SK-N-SH (cell line): ENCODE measurements at regions not wholly inside any gene's neighbourhood (a gene's known extent, or its start where the extent isn't known, plus 50 kb on each side); places are given as distances from the start of the nearest gene placed in this dataset.

Experiments used
- CTCF ChIA-PET: fragments of 300-600, 350-600 bp; formaldehyde crosslinking; extraction: SDS; loops from one replicate; lab custom pipeline; 2021; lab: Yijun Ruan, JAX
- POLR2A ChIA-PET: fragments of 350-600 bp; sonication (Branson Sonifier 250); formaldehyde crosslinking; extraction: SDS; loops from one replicate; lab custom pipeline; 2020; ENCODE audit warnings: antibody characterized with exemption, inconsistent platforms; lab: Yijun Ruan, JAX
- DNase-seq: peaks from one replicate; pipeline ENCODE4 v3.0.0; 2012
- H2AFZ ChIP-seq: fragments of 200-600 bp; sonication (generic); 2 replicates; pipeline ENCODE4 v1.8.1; 2016; ENCODE audit warnings: antibody characterized with exemption, mild to moderate bottlenecking, low read depth
- H3F3A ChIP-seq: fragments of 200-600 bp; sonication (generic); replicated peaks from 2 replicates; pipeline ENCODE3; 2016; ENCODE audit warnings: antibody characterized with exemption, mild to moderate bottlenecking; ENCODE audit not compliant: insufficient read depth
- H3K27ac ChIP-seq, 2 experiments: fragments of 200-500 bp in 1 of 2; fragments of 200-600 bp in 1 of 2; sonication (Bioruptor generic) in 1 of 2; sonication (generic), shearing (Covaris generic) in 1 of 2; 2 replicates each; pipeline versions ENCODE4 v1.5.1 to v1.6.1; 2014 to 2016; ENCODE audit warnings: low read depth in 2 of 2, inconsistent platforms in 1 of 2, low read length in 1 of 2, mild to moderate bottlenecking in 1 of 2, mixed read lengths in 1 of 2
- H3K27me3 ChIP-seq: fragments of 200-600 bp; sonication (generic), shearing (Covaris generic); 2 replicates; pipeline ENCODE4 v1.6.1; 2016; ENCODE audit warnings: mixed run types; ENCODE audit not compliant: insufficient read depth
- H3K36me3 ChIP-seq, 2 experiments: fragments of 200-500 bp in 1 of 2; fragments of 200-600 bp in 1 of 2; sonication (Bioruptor generic) in 1 of 2; sonication (generic) in 1 of 2; replicated peaks in 1 of 2; 2 replicates each; pipeline versions ENCODE3 to v1.5.1; 2014 to 2016; ENCODE audit warnings: low read length in 1 of 2, mild to moderate bottlenecking in 1 of 2; ENCODE audit not compliant: insufficient read depth in 2 of 2, control insufficient read depth in 1 of 2
- H3K4me1 ChIP-seq, 2 experiments: fragments of 200-500 bp in 1 of 2; fragments of 200-600 bp in 1 of 2; sonication (Bioruptor generic) in 1 of 2; sonication (generic), shearing (Covaris generic) in 1 of 2; 2 replicates each; pipeline versions ENCODE4 v1.5.1 to v1.6.1; 2014 to 2016; ENCODE audit warnings: low read depth in 1 of 2, low read length in 1 of 2, mixed run types in 1 of 2; ENCODE audit not compliant: insufficient read depth in 2 of 2, control insufficient read depth in 1 of 2
- H3K4me2 ChIP-seq: fragments of 200-600 bp; sonication (generic), shearing (Covaris generic); 2 replicates; pipeline ENCODE4 v1.6.1; 2017; ENCODE audit warnings: mixed run types
- H3K4me3 ChIP-seq, 2 experiments: fragments of 200-500 bp in 1 of 2; fragments of 200-600 bp in 1 of 2; sonication (Bioruptor generic) in 1 of 2; sonication (generic), shearing (Covaris generic) in 1 of 2; 2 replicates each; pipeline versions ENCODE4 v1.5.1 to v1.8.1; 2014 to 2016; ENCODE audit warnings: low read depth in 2 of 2, inconsistent platforms in 1 of 2, low read length in 1 of 2, mild to moderate bottlenecking in 1 of 2, mixed read lengths in 1 of 2, moderate library complexity in 1 of 2
- H3K79me2 ChIP-seq: fragments of 200-600 bp; sonication (generic); 2 replicates; pipeline ENCODE4 v1.8.1; 2017; ENCODE audit warnings: mild to moderate bottlenecking; ENCODE audit not compliant: insufficient read depth
- H3K9ac ChIP-seq: fragments of 200-600 bp; sonication (generic); 2 replicates; pipeline ENCODE4 v1.6.1; 2017; ENCODE audit warnings: mixed run types
- H3K9me2 ChIP-seq: fragments of 200-600 bp; sonication (generic); 2 replicates; pipeline ENCODE4 v1.6.1; 2017; ENCODE audit warnings: mixed run types
- H3K9me3 ChIP-seq: fragments of 200-600 bp; sonication (generic); 2 replicates; pipeline ENCODE4 v1.6.1; 2017; ENCODE audit warnings: mixed run types, mild to moderate bottlenecking, moderate library complexity
- H4K20me1 ChIP-seq: fragments of 200-600 bp; sonication (generic); 2 replicates; pipeline ENCODE4 v1.6.1; 2017; ENCODE audit warnings: mild to moderate bottlenecking, mixed run types; ENCODE audit not compliant: insufficient read depth
- CHD2 ChIP-seq: fragments of 150-350 bp; IDR thresholded peaks from 2 replicates; pipeline ENCODE4 v1.6.1; 2018; ENCODE audit warnings: low read length; ENCODE audit not compliant: partially characterized antibody
- GATA2 ChIP-seq: sonication (generic); formaldehyde crosslinking; IDR thresholded peaks from 2 replicates; pipeline ENCODE4 v1.5.0; 2020; ENCODE audit warnings: mild to moderate bottlenecking, missing genetic modification reagents
- POLR2AphosphoS5 ChIP-seq: IDR thresholded peaks from 2 replicates; pipeline ENCODE4 v1.6.1; 2012; ENCODE audit warnings: low read depth, low read length
- RAD21 ChIP-seq: IDR thresholded peaks from 2 replicates; pipeline ENCODE4 v1.6.1; 2012; ENCODE audit warnings: mild to moderate bottlenecking, low read length
- RCOR1 ChIP-seq: fragments of 150-350 bp; IDR thresholded peaks from 2 replicates; pipeline ENCODE4 v1.6.1; 2017; ENCODE audit warnings: antibody characterized with exemption, low read length
- RFX5 ChIP-seq: IDR thresholded peaks from 2 replicates; pipeline ENCODE4 v1.6.1; 2012; ENCODE audit warnings: mild to moderate bottlenecking, improper control_type of control experiment, low read length
- SIN3A ChIP-seq: IDR thresholded peaks from 2 replicates; pipeline ENCODE4 v1.6.1; 2012; ENCODE audit warnings: low read depth, mild to moderate bottlenecking, low read length, moderate library complexity, borderline replicate concordance
- TAF1 ChIP-seq: IDR thresholded peaks from 2 replicates; pipeline ENCODE4 v1.6.1; 2012; ENCODE audit warnings: low read depth, mild to moderate bottlenecking, low read length, moderate library complexity, borderline replicate concordance
- TCF12 ChIP-seq: IDR thresholded peaks from 2 replicates; pipeline ENCODE4 v1.4.0; 2012
- YY1 ChIP-seq: IDR thresholded peaks from 2 replicates; pipeline ENCODE4 v1.4.0; 2012; ENCODE audit warnings: low read depth, mild to moderate bottlenecking
- WGBS: methylation state at CpG from one replicate; pipeline ENCODE4 v1.1.6; 2017; ENCODE audit warnings: low lambda C conversion rate; 5-methylcytosine and 5-hydroxymethylcytosine counted together
- TF ChIP-seq, protein P1 (sequence below): IDR thresholded peaks from 2 replicates; pipeline ENCODE4 v1.6.1; 2012; ENCODE audit warnings: mild to moderate bottlenecking, low read depth, low read length, moderate library complexity
- TF ChIP-seq, protein P2 (sequence below): IDR thresholded peaks from 2 replicates; pipeline ENCODE4; 2012
- TF ChIP-seq, protein P3 (sequence below): fragments of 150-350 bp; IDR thresholded peaks from 2 replicates; pipeline ENCODE4 v1.6.1; 2016; ENCODE audit warnings: mild to moderate bottlenecking, low read depth, low read length
- TF ChIP-seq, protein P4 (sequence below): IDR thresholded peaks from 2 replicates; pipeline ENCODE4 v1.4.0; 2012; ENCODE audit warnings: low read depth, borderline replicate concordance

DNA sequence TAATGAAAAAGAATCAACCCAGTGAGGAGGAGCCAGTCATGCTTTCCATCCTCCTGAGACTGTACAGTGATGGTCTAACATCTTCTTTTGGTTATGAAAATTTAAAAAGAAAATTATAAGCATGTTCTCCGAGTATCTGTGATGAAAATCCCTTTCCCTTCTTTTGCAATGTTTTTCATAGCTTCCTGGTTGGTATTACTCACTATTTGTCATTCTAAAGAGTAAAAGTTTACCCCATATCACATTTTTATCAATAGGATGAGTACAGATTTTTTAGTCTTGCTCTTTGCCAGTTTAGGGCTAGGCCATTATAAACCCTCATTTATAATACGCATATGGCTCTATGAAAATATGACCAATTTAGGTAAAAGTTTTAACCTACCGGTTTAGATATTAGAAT lies 564.1 kb downstream of the SUCLG1 start:
- no peaks in the 10 kb centered on the region for H3K4me1 ChIP-seq
- no peaks in the 10 kb centered on the region for H3K9me2 ChIP-seq
- no peak for DNase-seq
- 9% methylated on average over 3 of the region's 3 CpGs for WGBS
- H3F3A ChIP-seq = no peaks in the 10 kb centered on the region
- H3K4me3 ChIP-seq = no peak overlapping the region
- H3K36me3 ChIP-seq = no peaks in the 10 kb centered on the region
- H4K20me1 ChIP-seq = no peaks in the 10 kb centered on the region
- POLR2A ChIA-PET = no interaction called here
- no peak overlapping the region for H3K4me2 ChIP-seq
- H3K27me3 ChIP-seq = no peaks in the 10 kb centered on the region
- TF ChIP-seq SIN3A (no peak), RAD21 (no peak), POLR2AphosphoS5 (no peak), CHD2 (no peak), RCOR1 (no peak), TCF12 (no peak), YY1 (no peak), RFX5 (no peak)
- TF ChIP-seq, protein P1, sequence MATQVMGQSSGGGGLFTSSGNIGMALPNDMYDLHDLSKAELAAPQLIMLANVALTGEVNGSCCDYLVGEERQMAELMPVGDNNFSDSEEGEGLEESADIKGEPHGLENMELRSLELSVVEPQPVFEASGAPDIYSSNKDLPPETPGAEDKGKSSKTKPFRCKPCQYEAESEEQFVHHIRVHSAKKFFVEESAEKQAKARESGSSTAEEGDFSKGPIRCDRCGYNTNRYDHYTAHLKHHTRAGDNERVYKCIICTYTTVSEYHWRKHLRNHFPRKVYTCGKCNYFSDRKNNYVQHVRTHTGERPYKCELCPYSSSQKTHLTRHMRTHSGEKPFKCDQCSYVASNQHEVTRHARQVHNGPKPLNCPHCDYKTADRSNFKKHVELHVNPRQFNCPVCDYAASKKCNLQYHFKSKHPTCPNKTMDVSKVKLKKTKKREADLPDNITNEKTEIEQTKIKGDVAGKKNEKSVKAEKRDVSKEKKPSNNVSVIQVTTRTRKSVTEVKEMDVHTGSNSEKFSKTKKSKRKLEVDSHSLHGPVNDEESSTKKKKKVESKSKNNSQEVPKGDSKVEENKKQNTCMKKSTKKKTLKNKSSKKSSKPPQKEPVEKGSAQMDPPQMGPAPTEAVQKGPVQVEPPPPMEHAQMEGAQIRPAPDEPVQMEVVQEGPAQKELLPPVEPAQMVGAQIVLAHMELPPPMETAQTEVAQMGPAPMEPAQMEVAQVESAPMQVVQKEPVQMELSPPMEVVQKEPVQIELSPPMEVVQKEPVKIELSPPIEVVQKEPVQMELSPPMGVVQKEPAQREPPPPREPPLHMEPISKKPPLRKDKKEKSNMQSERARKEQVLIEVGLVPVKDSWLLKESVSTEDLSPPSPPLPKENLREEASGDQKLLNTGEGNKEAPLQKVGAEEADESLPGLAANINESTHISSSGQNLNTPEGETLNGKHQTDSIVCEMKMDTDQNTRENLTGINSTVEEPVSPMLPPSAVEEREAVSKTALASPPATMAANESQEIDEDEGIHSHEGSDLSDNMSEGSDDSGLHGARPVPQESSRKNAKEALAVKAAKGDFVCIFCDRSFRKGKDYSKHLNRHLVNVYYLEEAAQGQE = no peak
- TF ChIP-seq, protein P2, sequence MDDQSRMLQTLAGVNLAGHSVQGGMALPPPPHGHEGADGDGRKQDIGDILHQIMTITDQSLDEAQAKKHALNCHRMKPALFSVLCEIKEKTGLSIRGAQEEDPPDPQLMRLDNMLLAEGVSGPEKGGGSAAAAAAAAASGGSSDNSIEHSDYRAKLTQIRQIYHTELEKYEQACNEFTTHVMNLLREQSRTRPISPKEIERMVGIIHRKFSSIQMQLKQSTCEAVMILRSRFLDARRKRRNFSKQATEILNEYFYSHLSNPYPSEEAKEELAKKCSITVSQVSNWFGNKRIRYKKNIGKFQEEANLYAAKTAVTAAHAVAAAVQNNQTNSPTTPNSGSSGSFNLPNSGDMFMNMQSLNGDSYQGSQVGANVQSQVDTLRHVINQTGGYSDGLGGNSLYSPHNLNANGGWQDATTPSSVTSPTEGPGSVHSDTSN = no peak
- TF ChIP-seq, protein P3, sequence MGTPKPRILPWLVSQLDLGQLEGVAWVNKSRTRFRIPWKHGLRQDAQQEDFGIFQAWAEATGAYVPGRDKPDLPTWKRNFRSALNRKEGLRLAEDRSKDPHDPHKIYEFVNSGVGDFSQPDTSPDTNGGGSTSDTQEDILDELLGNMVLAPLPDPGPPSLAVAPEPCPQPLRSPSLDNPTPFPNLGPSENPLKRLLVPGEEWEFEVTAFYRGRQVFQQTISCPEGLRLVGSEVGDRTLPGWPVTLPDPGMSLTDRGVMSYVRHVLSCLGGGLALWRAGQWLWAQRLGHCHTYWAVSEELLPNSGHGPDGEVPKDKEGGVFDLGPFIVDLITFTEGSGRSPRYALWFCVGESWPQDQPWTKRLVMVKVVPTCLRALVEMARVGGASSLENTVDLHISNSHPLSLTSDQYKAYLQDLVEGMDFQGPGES = no peak
- H3K27ac ChIP-seq = no peak overlapping the region
- CTCF ChIA-PET = no interaction called here
- H3K79me2 ChIP-seq = no peaks in the 10 kb centered on the region
- H3K9me3 ChIP-seq = no peaks in the 10 kb centered on the region
- H3K9ac ChIP-seq = no peak overlapping the region
- H2AFZ ChIP-seq = no peak overlapping the region

DNA sequence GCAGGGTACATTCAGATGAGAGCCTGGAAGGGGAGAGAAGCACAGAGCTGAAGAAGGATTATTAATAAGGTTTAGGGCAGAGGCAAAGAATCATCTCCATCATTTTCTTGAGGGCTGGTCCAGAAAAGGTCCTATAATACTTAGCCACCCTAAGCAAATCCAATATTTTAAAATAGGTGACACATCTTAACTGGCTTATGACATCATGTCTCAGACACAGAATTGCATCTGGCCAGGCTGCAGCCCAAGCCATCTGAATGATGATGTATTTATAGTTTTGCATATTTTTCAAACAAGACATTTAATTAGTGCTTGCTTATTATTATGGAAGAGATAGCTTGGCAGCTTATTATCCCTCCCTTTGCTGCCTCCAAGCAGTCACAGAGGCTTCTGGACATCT lies 571.3 kb downstream of the SUCLG1 start:
- H3K4me2 ChIP-seq = no peak overlapping the region
- no peak overlapping the region for H3K4me3 ChIP-seq
- H4K20me1 ChIP-seq = no peaks in the 10 kb centered on the region
- H3K27me3 ChIP-seq = no peaks in the 10 kb centered on the region
- TF ChIP-seq GATA2 = no peak
- no peak for TF ChIP-seq TAF1
- TF ChIP-seq, protein P4, sequence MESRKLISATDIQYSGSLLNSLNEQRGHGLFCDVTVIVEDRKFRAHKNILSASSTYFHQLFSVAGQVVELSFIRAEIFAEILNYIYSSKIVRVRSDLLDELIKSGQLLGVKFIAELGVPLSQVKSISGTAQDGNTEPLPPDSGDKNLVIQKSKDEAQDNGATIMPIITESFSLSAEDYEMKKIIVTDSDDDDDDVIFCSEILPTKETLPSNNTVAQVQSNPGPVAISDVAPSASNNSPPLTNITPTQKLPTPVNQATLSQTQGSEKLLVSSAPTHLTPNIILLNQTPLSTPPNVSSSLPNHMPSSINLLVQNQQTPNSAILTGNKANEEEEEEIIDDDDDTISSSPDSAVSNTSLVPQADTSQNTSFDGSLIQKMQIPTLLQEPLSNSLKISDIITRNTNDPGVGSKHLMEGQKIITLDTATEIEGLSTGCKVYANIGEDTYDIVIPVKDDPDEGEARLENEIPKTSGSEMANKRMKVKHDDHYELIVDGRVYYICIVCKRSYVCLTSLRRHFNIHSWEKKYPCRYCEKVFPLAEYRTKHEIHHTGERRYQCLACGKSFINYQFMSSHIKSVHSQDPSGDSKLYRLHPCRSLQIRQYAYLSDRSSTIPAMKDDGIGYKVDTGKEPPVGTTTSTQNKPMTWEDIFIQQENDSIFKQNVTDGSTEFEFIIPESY = no peak
- TF ChIP-seq, protein P2 = no peak
- TF ChIP-seq, all 33 proteins: peak for 0
- no peak overlapping the region for H2AFZ ChIP-seq
- no peaks in the 10 kb centered on the region for H3K79me2 ChIP-seq
- POLR2A ChIA-PET = no interaction called here
- no peaks in the 10 kb centered on the region for H3F3A ChIP-seq
- no peak overlapping the region for H3K9ac ChIP-seq
- DNase-seq = no peak
- CTCF ChIA-PET = no interaction called here
- no peak overlapping the region for H3K27ac ChIP-seq
- H3K9me3 ChIP-seq = no peaks in the 10 kb centered on the region
- H3K9me2 ChIP-seq = no peaks in the 10 kb centered on the region
- H3K36me3 ChIP-seq = no peaks in the 10 kb centered on the region
- no peaks in the 10 kb centered on the region for H3K4me1 ChIP-seq
